Stimulated activated CD4-positive, alpha-beta T cell treated with anti-CD3 and anti-CD28 coated beads, Interleukin-1b, Interleukin-23, amount 100 ng/mL, for 48 hours (primary cell): ENCODE measurements at regions not wholly inside any gene's neighbourhood (a gene's known extent, or its start where the extent isn't known, plus 50 kb on each side); places are given as distances from the start of the nearest gene placed in this dataset.
"Not testable (repeated sequence)": the region's sequence is repeated elsewhere in the genome, so short reads cannot be mapped to it uniquely, and the experiment has no call there.

Experiments
- DNase-seq: peaks from one replicate; pipeline ENCODE4 v3.0.0-alpha.2; 2020

GRCh38 chr12:111148005-111148404 is 220.9 kb downstream of the PHETA1 start:
- DNase-seq = no peak

- DNase-seq = no peak
Observed at GRCh38 chr12:111143271-111143670, 222.9 kb upstream of the MYL2 start.

- no peak for DNase-seq
Observed at GRCh38 chr12:111141205-111141604, 220.8 kb upstream of the MYL2 start.

- no peak for DNase-seq
Observed at GRCh38 chr12:111138016-111138415, 217.6 kb upstream of the MYL2 start.

GRCh38 chr12:111135293-111135832 is 215.0 kb upstream of the MYL2 start:
- no peak for DNase-seq

- no peak for DNase-seq
Observed at GRCh38 chr12:111130336-111130735, 210.0 kb upstream of the MYL2 start.

- DNase-seq = no peak
Observed at GRCh38 chr12:111129149-111129767, 208.9 kb upstream of the MYL2 start.

- no peak for DNase-seq
Observed at GRCh38 chr12:111126331-111126730, 206.0 kb upstream of the MYL2 start.

- DNase-seq = no peak
Observed at GRCh38 chr12:111124183-111124582, 203.8 kb upstream of the MYL2 start.

GRCh38 chr12:111123390-111123789 is 203.0 kb upstream of the MYL2 start:
- no peak for DNase-seq

- no peak for DNase-seq
Observed at GRCh38 chr12:111122458-111122878, 202.1 kb upstream of the MYL2 start.

- DNase-seq = no peak
Observed at GRCh38 chr12:111121840-111122239, 201.5 kb upstream of the MYL2 start.

- no peak for DNase-seq
Observed at GRCh38 chr12:111120578-111120977, 200.2 kb upstream of the MYL2 start.

- no peak for DNase-seq
Observed at GRCh38 chr12:111117017-111117416, 196.6 kb upstream of the MYL2 start.

- not testable (repeated sequence) for DNase-seq
Observed at GRCh38 chr12:111113313-111113712, 192.9 kb upstream of the MYL2 start.

- DNase-seq = no peak
Observed at GRCh38 chr12:111112311-111113098, 192.1 kb upstream of the MYL2 start.

GRCh38 chr12:111111681-111112080 is 191.3 kb upstream of the MYL2 start:
- DNase-seq = no peak

- DNase-seq = no peak
Observed at GRCh38 chr12:111110556-111110955, 190.2 kb upstream of the MYL2 start.

- no peak for DNase-seq
Observed at GRCh38 chr12:111108726-111109125, 188.3 kb upstream of the MYL2 start.

- DNase-seq = no peak
Observed at GRCh38 chr12:111107392-111108178, 187.2 kb upstream of the MYL2 start.

- DNase-seq = no peak
Observed at GRCh38 chr12:111105294-111105693, 184.9 kb upstream of the MYL2 start.

- DNase-seq = no peak
Observed at GRCh38 chr12:111103583-111103982, 183.2 kb upstream of the MYL2 start.

GRCh38 chr12:111102102-111102739 is 181.8 kb upstream of the MYL2 start:
- no peak for DNase-seq
